OCI-LY3 (cell line): ENCODE measurements at regions not wholly inside any gene's neighbourhood (a gene's known extent, or its start where the extent isn't known, plus 50 kb on each side); places are given as distances from the start of the nearest gene placed in this dataset.

ENCODE experiments used
- CTCF ChIP-seq: fragments of 200-600, 300-600 bp; sonication (generic); IDR thresholded peaks from 2 replicates; pipeline ENCODE4 v1.5.1; 2014; ENCODE audit warnings: antibody characterized with exemption, low read length, low read depth
- EZH2phosphoT487 ChIP-seq: fragments of 200-600 bp; shearing (Covaris generic); IDR thresholded peaks from 2 replicates; pipeline ENCODE4 v1.6.1; 2018; ENCODE audit warnings: antibody characterized with exemption, mixed run types, low read depth

- TF ChIP-seq CTCF (no peak), EZH2phosphoT487 (no peak)
Observed at GRCh38 chr9:82424599-82425120, 436.1 kb downstream of the SPATA31D1 start.
